Endothelial cell of umbilical vein (primary cell): ENCODE measurements at regions not wholly inside any gene's neighbourhood (a gene's known extent, or its start where the extent isn't known, plus 50 kb on each side); places are given as distances from the start of the nearest gene placed in this dataset.

Experiments used
- BruUV-seq: library from RNA; stranded (reverse); fragments of 400-500 nt; replicated peaks from 2 replicates; lab custom pipeline; 2021; lab: Mats Ljungman, UMichigan
- CTCF ChIA-PET: fragments of 300-600, 350-600 bp; sonication (Branson Sonifier 250); formaldehyde crosslinking; loops from one replicate; lab custom pipeline; 2021; ENCODE audit warnings: antibody characterized with exemption, inconsistent platforms; lab: Charles Lee
- POLR2A ChIA-PET: fragments of 300-600, 350-600 bp; sonication (Branson Sonifier 250); formaldehyde crosslinking; loops from one replicate; lab custom pipeline; 2021; ENCODE audit warnings: antibody characterized with exemption, inconsistent platforms; lab: Charles Lee
- DNase-seq: peaks from one replicate; pipeline ENCODE4 v3.0.0-alpha.2; 2011; ENCODE audit warnings: low read depth, low spot score
- FAIRE-seq: peaks from 2 replicates; lab custom pipeline; 2011; peaks lifted over from hg19 to GRCh38; lab: Jason Lieb, UNC
- H2AFZ ChIP-seq: 2 replicates; pipeline ENCODE4 v1.6.0; 2012; ENCODE audit warnings: low read depth, low read length, control low read depth, inconsistent platforms
- H3K27ac ChIP-seq: 2 replicates; pipeline ENCODE4 v1.5.1; 2011; ENCODE audit warnings: low read depth, mild to moderate bottlenecking, control low read depth, low read length, moderate library complexity; ENCODE audit not compliant: insufficient read depth
- H3K27me3 ChIP-seq, 2 experiments: 2 replicates each; pipeline versions ENCODE4 v1.6.0 to v1.6.1; 2011; ENCODE audit warnings: low read length in 2 of 2, mixed read lengths in 1 of 2; ENCODE audit not compliant: control insufficient read depth in 2 of 2, insufficient read depth in 2 of 2
- H3K36me3 ChIP-seq, 2 experiments: 2 replicates in 1 of 2; 3 replicates in 1 of 2; pipeline ENCODE4 v1.5.1; 2011; ENCODE audit warnings: low read length in 2 of 2, mild to moderate bottlenecking in 1 of 2, moderate library complexity in 1 of 2; ENCODE audit not compliant: control insufficient read depth in 2 of 2, insufficient read depth in 2 of 2; ENCODE audit errors: extremely low read depth in 1 of 2
- H3K4me1 ChIP-seq: 3 replicates; pipeline ENCODE4 v1.5.1; 2011; ENCODE audit warnings: mild to moderate bottlenecking, low read length; ENCODE audit not compliant: control insufficient read depth, insufficient read depth; ENCODE audit errors: extremely low read depth
- H3K4me2 ChIP-seq: 2 replicates; pipeline ENCODE4 v1.6.1; 2011; ENCODE audit warnings: low read length, control low read depth, mixed read lengths; ENCODE audit not compliant: insufficient read depth
- H3K4me3 ChIP-seq, 3 experiments: fragments of 200-600 bp in 1 of 3; sonication (generic), shearing (Covaris generic) in 1 of 3; replicated peaks in 1 of 3; 2 replicates each; pipeline ENCODE4 v1.5.1; 2011 to 2016; ENCODE audit warnings: control low read depth in 3 of 3, low read length in 3 of 3, mild to moderate bottlenecking in 2 of 3, inconsistent platforms in 1 of 3, low read depth in 1 of 3, moderate library complexity in 1 of 3; ENCODE audit not compliant: insufficient read depth in 1 of 3
- H3K79me2 ChIP-seq: 2 replicates; pipeline ENCODE4 v1.6.0; 2012; ENCODE audit warnings: low read length, inconsistent platforms; ENCODE audit not compliant: control insufficient read depth, insufficient read depth
- H3K9ac ChIP-seq: replicated peaks from 2 replicates; pipeline ENCODE3; 2011; ENCODE audit warnings: low read length, control low read depth; ENCODE audit not compliant: insufficient read depth; ENCODE audit errors: extremely low read depth
- H3K9me1 ChIP-seq: replicated peaks from 3 replicates; pipeline ENCODE4 v1.6.0; 2011; ENCODE audit warnings: mild to moderate bottlenecking, low read length; ENCODE audit not compliant: control insufficient read depth, insufficient read depth; ENCODE audit errors: extremely low read depth
- H3K9me3 ChIP-seq: replicated peaks from 2 replicates; pipeline ENCODE4 v1.5.1; 2012; ENCODE audit warnings: low read length, inconsistent platforms; ENCODE audit not compliant: control insufficient read depth, insufficient read depth
- H4K20me1 ChIP-seq: replicated peaks from 2 replicates; pipeline ENCODE3; 2011; ENCODE audit warnings: mild to moderate bottlenecking, low read length; ENCODE audit not compliant: control insufficient read depth, insufficient read depth; ENCODE audit errors: extremely low read depth
- CTCF ChIP-seq, 2 donors: IDR thresholded peaks; 1 replicate in 1 of 2; 2 replicates in 1 of 2; pipeline ENCODE4 v1.5.1; 2011; ENCODE audit warnings: low read length in 2 of 2, mild to moderate bottlenecking in 2 of 2, moderate library complexity in 2 of 2, control low read depth in 1 of 2, inconsistent platforms in 1 of 2, low read depth in 1 of 2; ENCODE audit not compliant: insufficient read depth in 1 of 2; ENCODE audit errors: extremely low read depth in 1 of 2
- EZH2 ChIP-seq: IDR thresholded peaks from 2 replicates; pipeline ENCODE4 v1.6.1; 2012; ENCODE audit warnings: borderline replicate concordance, low read depth, mild to moderate bottlenecking, moderate library complexity, low read length, inconsistent platforms; ENCODE audit not compliant: severe bottlenecking
- FOS ChIP-seq: IDR thresholded peaks from 2 replicates; pipeline ENCODE4 v1.6.1; 2011; ENCODE audit warnings: mild to moderate bottlenecking, low read length, moderate library complexity, borderline replicate concordance; ENCODE audit not compliant: insufficient read depth
- GATA2 ChIP-seq: IDR thresholded peaks from 2 replicates; pipeline ENCODE4 v1.7.0; 2011; ENCODE audit warnings: low read depth, mild to moderate bottlenecking, moderate library complexity, mixed read lengths, low read length; ENCODE audit not compliant: insufficient read length, insufficient read depth
- JUN ChIP-seq: IDR thresholded peaks from 2 replicates; pipeline ENCODE4 v1.6.1; 2011; ENCODE audit warnings: borderline replicate concordance, low read depth; ENCODE audit not compliant: insufficient read length, insufficient read depth
- MAX ChIP-seq: IDR thresholded peaks from 2 replicates; pipeline ENCODE4 v1.6.1; 2011; ENCODE audit not compliant: insufficient read depth, insufficient read length
- MYC ChIP-seq: IDR thresholded peaks from one replicate; pipeline ENCODE4 v1.6.1; 2011; ENCODE audit warnings: mild to moderate bottlenecking, low read depth, low read length
- POLR2A ChIP-seq: IDR thresholded peaks from 2 replicates; pipeline ENCODE4 v1.6.1; 2012; ENCODE audit warnings: low read depth, mild to moderate bottlenecking, control low read depth, low read length
- POLR2AphosphoS5 ChIP-seq: IDR thresholded peaks from 2 replicates; pipeline ENCODE4 v1.6.1; 2012; ENCODE audit warnings: low read depth, mild to moderate bottlenecking, control low read depth, low read length, moderate library complexity; ENCODE audit not compliant: insufficient read depth
- dilution Hi-C: fragments of 300-500 bp; cut with MboI; formaldehyde crosslinking; loops from one replicate; pipeline ENCODE4 v1.15.0; 2019; ENCODE audit warnings: low sequenced_read_pairs; ENCODE audit not compliant: extremely low pct_ligation_motif_present
- intact Hi-C: fragments of 100-400 bp; cut with micrococcal nuclease; formaldehyde crosslinking; loops from one replicate; pipeline ENCODE4 v1.10.0; 2022

DNA sequence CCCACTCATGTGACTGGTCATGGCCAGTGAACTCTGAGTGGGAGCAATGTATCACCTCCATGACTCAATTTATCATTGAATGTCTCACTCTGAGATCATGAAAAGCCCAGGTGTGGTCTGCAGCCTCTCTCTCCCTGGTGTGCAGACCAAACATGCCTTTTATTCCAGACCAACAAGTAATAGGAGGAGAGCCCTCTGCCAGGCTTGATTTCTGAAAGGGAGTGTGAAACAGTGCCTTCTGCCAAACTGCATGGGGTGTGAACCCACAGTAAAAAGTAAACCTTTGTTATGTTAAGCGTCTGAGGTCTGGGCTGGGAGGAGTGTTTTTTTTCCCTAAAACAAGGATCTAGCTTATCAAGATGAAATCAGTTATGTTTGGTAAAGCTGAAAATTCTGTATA is 601.2 kb downstream of the ADCYAP1 start:
- intact Hi-C loops, result no loop called here
- Histone ChIP-seq H4K20me1 (no peaks in the 10 kb centered on the region), H3K9me1 (no peaks in the 10 kb centered on the region)

DNA sequence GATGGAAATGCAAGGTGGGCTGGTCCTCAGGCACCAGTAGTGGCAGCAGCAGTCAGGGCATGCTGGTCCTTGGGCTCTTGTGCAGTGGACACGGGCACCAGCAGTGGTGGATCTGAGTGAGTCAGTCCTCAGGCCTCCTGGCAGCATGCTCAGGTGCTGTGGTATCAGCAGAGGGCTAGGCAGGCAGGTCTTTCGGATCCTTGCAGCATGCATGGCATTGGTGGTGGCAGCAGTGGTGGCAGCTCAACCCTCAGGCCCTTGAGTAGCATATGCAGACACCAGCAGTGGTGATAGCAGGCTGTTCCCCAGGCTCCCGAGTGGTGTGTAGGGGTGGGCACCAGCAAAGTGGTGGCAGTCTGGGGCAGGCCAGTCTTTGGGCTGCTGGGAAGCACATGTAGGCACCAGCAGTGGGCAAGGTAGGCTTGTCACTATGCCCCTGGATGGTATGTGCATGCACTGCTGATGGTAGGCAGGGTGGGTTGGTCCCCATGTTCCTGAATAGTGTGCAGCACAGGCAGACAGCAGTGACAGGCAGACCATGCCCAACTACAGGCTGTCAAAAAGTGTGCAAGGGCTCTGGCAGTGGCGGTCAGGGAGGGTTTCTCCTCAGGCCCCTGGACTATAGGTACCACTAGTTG is 606.0 kb downstream of the ADCYAP1 start:
- BruUV-seq, result no TSS peak
- TF ChIP-seq POLR2A, result no peak
- no peak for TF ChIP-seq JUN
- TF ChIP-seq CTCF (IDR thresholded peaks at IDR 0.05; ENCODE audit: extremely low read depth in 1 of 2, insufficient read depth in 1 of 2, low read depth in 1 of 2, low read length in 2 of 2), result no peak
- TF ChIP-seq MYC, result no peak
- TF ChIP-seq POLR2AphosphoS5, result no peak
- no peak for TF ChIP-seq MAX
- no peak for TF ChIP-seq FOS
- no peak for TF ChIP-seq EZH2
- no peak for TF ChIP-seq GATA2
- dilution Hi-C loops (no loop called here), intact Hi-C loops (no loop called here)
- Histone ChIP-seq H3K4me1 (no peaks in the 10 kb centered on the region), H3K4me3 (no peak overlapping the region), H3K36me3 (no peaks in the 10 kb centered on the region), H3K4me2 (no peak overlapping the region), H3K9me1 (no peaks in the 10 kb centered on the region), H3K9me3 (no peaks in the 10 kb centered on the region), H2AFZ (no peak overlapping the region), H3K27ac (no peak overlapping the region), H3K79me2 (no peaks in the 10 kb centered on the region), H4K20me1 (no peaks in the 10 kb centered on the region), H3K27me3 (no peaks in the 10 kb centered on the region), H3K9ac (no peak overlapping the region)
- CTCF ChIA-PET, result no interaction called here
- FAIRE-seq (no peak), DNase-seq (no peak)
- POLR2A ChIA-PET, result no interaction called here

More for the DNA sequence above, 601.2 kb downstream of the ADCYAP1 start:
- no peak overlapping the region for H3K27ac ChIP-seq
- H3K36me3 ChIP-seq, result no peaks in the 10 kb centered on the region
- no TSS peak for BruUV-seq
- DNase-seq (no peak), FAIRE-seq (no peak)
- ChIA-PET POLR2A (no interaction called here), CTCF (no interaction called here)
- no peak overlapping the region for H3K4me3 ChIP-seq
- TF ChIP-seq POLR2AphosphoS5, result no peak
- TF ChIP-seq MYC, result no peak
- no peak for TF ChIP-seq MAX
- TF ChIP-seq EZH2, result no peak
- TF ChIP-seq JUN, result no peak
- no peak for TF ChIP-seq POLR2A
- no peak for TF ChIP-seq FOS
- TF ChIP-seq GATA2, result no peak
- H3K27me3 ChIP-seq, result no peaks in the 10 kb centered on the region
- no peaks in the 10 kb centered on the region for H3K9me3 ChIP-seq
- H3K4me2 ChIP-seq, result no peak overlapping the region
- H3K4me1 ChIP-seq, result no peaks in the 10 kb centered on the region
- no peak overlapping the region for H3K9ac ChIP-seq
- H3K79me2 ChIP-seq, result no peaks in the 10 kb centered on the region
- dilution Hi-C loops, result no loop called here
- H2AFZ ChIP-seq, result no peak overlapping the region
